Endothelial cell (in vitro differentiated cells): ENCODE measurements at regions not wholly inside any gene's neighbourhood (a gene's known extent, or its start where the extent isn't known, plus 50 kb on each side); places are given as distances from the start of the nearest gene placed in this dataset.

Experiments used
- DNase-seq: peaks from one replicate; pipeline ENCODE4 v3.0.0; 2021; ENCODE audit warnings: low spot score
- H3K27ac Mint-ChIP-seq: one replicate; pipeline ENCODE4 v1.8.0; 2021; ENCODE audit warnings: mixed read lengths, inconsistent platforms; ENCODE audit not compliant: unreplicated experiment
- H3K27me3 Mint-ChIP-seq: one replicate; pipeline ENCODE4 v1.8.0; 2021; ENCODE audit warnings: mild to moderate bottlenecking, moderate library complexity, mixed read lengths, inconsistent platforms; ENCODE audit not compliant: unreplicated experiment
- H3K36me3 Mint-ChIP-seq: one replicate; pipeline ENCODE4 v1.8.0; 2021; ENCODE audit warnings: mild to moderate bottlenecking, low read depth, mixed read lengths, inconsistent platforms; ENCODE audit not compliant: unreplicated experiment
- H3K4me1 Mint-ChIP-seq: one replicate; pipeline ENCODE4 v1.8.0; 2021; ENCODE audit warnings: mild to moderate bottlenecking, mixed read lengths, inconsistent platforms; ENCODE audit not compliant: unreplicated experiment
- H3K4me3 Mint-ChIP-seq: one replicate; pipeline ENCODE4 v1.8.0; 2021; ENCODE audit warnings: mild to moderate bottlenecking, mixed read lengths, inconsistent platforms; ENCODE audit not compliant: unreplicated experiment
- H3K9me3 Mint-ChIP-seq: one replicate; pipeline ENCODE4 v1.8.0; 2021; ENCODE audit warnings: mixed read lengths, inconsistent platforms; ENCODE audit not compliant: unreplicated experiment
- CTCF ChIP-seq: fragments of 200-600 bp; sonication (generic); IDR thresholded peaks from one replicate; pipeline ENCODE4 v1.5.0; 2021; ENCODE audit warnings: antibody characterized with exemption; ENCODE audit not compliant: unreplicated experiment

GRCh38 chr5:15995341-15996052 lies 184.1 kb downstream of the MARCHF11 start:
- DNase-seq: no peak
- no peak overlapping the region for H3K4me3 Mint-ChIP-seq
- peaks cover 12% of the 10 kb centered on the region for H3K4me1 Mint-ChIP-seq
- H3K27ac Mint-ChIP-seq: no peak overlapping the region
- TF ChIP-seq CTCF: peak; percentile 67
- peaks cover 5% of the 10 kb centered on the region for H3K9me3 Mint-ChIP-seq
- H3K27me3 Mint-ChIP-seq: peaks cover 2% of the 10 kb centered on the region
- peaks cover 4% of the 10 kb centered on the region for H3K36me3 Mint-ChIP-seq

GRCh38 chr5:15993919-15994318 lies 185.7 kb downstream of the MARCHF11 start:
- no peak for TF ChIP-seq CTCF
- Mint-ChIP-seq H3K27ac (no peak overlapping the region), H3K27me3 (peaks cover 3% of the 10 kb centered on the region), H3K9me3 (peaks cover 5% of the 10 kb centered on the region), H3K4me1 (peaks cover 12% of the 10 kb centered on the region), H3K36me3 (peaks cover 5% of the 10 kb centered on the region), H3K4me3 (no peak overlapping the region)
- DNase-seq: no peak

- Mint-ChIP-seq H3K36me3 (peaks cover 5% of the 10 kb centered on the region), H3K27me3 (peaks cover 3% of the 10 kb centered on the region), H3K4me3 (no peak overlapping the region), H3K9me3 (peaks cover 5% of the 10 kb centered on the region), H3K27ac (peak overlapping the region; percentile 74), H3K4me1 (peaks cover 12% of the 10 kb centered on the region)
- no peak for DNase-seq
- TF ChIP-seq CTCF: no peak
Measured at GRCh38 chr5:15993334-15993733, 186.3 kb downstream of the MARCHF11 start.

GRCh38 chr5:15992918-15993317 lies 186.7 kb downstream of the MARCHF11 start:
- DNase-seq: no peak
- Mint-ChIP-seq H3K9me3 (peaks cover 5% of the 10 kb centered on the region), H3K4me1 (peaks cover 12% of the 10 kb centered on the region), H3K27ac (peak overlapping the region; percentile 79), H3K4me3 (no peak overlapping the region), H3K27me3 (peaks cover 3% of the 10 kb centered on the region), H3K36me3 (peaks cover 5% of the 10 kb centered on the region)
- TF ChIP-seq CTCF: no peak

- no peak overlapping the region for H3K27ac Mint-ChIP-seq
- H3K9me3 Mint-ChIP-seq: peaks cover 5% of the 10 kb centered on the region
- H3K27me3 Mint-ChIP-seq: peaks cover 3% of the 10 kb centered on the region
- H3K4me3 Mint-ChIP-seq: no peak overlapping the region
- H3K36me3 Mint-ChIP-seq: peaks cover 5% of the 10 kb centered on the region
- peaks cover 12% of the 10 kb centered on the region for H3K4me1 Mint-ChIP-seq
- TF ChIP-seq CTCF: no peak
- DNase-seq: no peak
Measured at GRCh38 chr5:15991586-15991985, 188.0 kb downstream of the MARCHF11 start.
